MM.1S (cell line): ENCODE measurements at regions not wholly inside any gene's neighbourhood (a gene's known extent, or its start where the extent isn't known, plus 50 kb on each side); places are given as distances from the start of the nearest gene placed in this dataset.

Experiments used
- DNase-seq: peaks from one replicate; pipeline ENCODE4 v3.0.0-alpha.2; 2015
- H2AFZ ChIP-seq: fragments of 300-600 bp; sonication (generic); 2 replicates; pipeline ENCODE4 v1.6.0; 2016; ENCODE audit warnings: antibody characterized with exemption, low read length
- H3F3A ChIP-seq: fragments of 300-600 bp; sonication (generic); 2 replicates; pipeline ENCODE4 v1.6.1; 2016; ENCODE audit warnings: mild to moderate bottlenecking, antibody characterized with exemption, low read length, moderate library complexity, mixed read lengths; ENCODE audit not compliant: insufficient read depth
- H3K27ac ChIP-seq: fragments of 300-600 bp; sonication (generic); 2 replicates; pipeline ENCODE4 v1.5.1; 2016; ENCODE audit warnings: mild to moderate bottlenecking, low read length
- H3K27me3 ChIP-seq: fragments of 300-600 bp; sonication (generic); replicated peaks from 2 replicates; pipeline ENCODE4 v1.6.0; 2016; ENCODE audit warnings: low read length; ENCODE audit not compliant: insufficient read depth
- H3K36me3 ChIP-seq: fragments of 300-600 bp; sonication (generic); replicated peaks from 2 replicates; pipeline ENCODE4 v1.6.1; 2016; ENCODE audit warnings: mild to moderate bottlenecking, low read length, mixed read lengths; ENCODE audit not compliant: insufficient read depth
- H3K4me1 ChIP-seq: fragments of 300-600 bp; sonication (generic); 2 replicates; pipeline ENCODE4 v1.6.1; 2016; ENCODE audit warnings: low read length, mixed read lengths
- H3K4me2 ChIP-seq: fragments of 300-600 bp; sonication (generic); 2 replicates; pipeline ENCODE4 v1.6.0; 2016; ENCODE audit warnings: low read depth, low read length
- H3K4me3 ChIP-seq: fragments of 300-600 bp; sonication (generic); 2 replicates; pipeline ENCODE4 v1.5.1; 2016; ENCODE audit warnings: low read length, mixed read lengths
- H3K79me2 ChIP-seq: fragments of 300-600 bp; sonication (generic); 2 replicates; pipeline ENCODE4 v1.6.1; 2016; ENCODE audit warnings: mixed run types, low read length, mixed read lengths
- H3K9ac ChIP-seq: fragments of 300-600 bp; sonication (generic); 2 replicates; pipeline ENCODE4 v1.6.1; 2016; ENCODE audit warnings: low read length, mixed read lengths
- H3K9me2 ChIP-seq: fragments of 300-600 bp; sonication (generic); replicated peaks from 2 replicates; pipeline ENCODE4 v1.6.1; 2016; ENCODE audit warnings: mild to moderate bottlenecking, low read length, mixed read lengths; ENCODE audit not compliant: insufficient read depth
- H3K9me3 ChIP-seq: fragments of 300-600 bp; sonication (generic); replicated peaks from 2 replicates; pipeline ENCODE4 v1.6.1; 2016; ENCODE audit warnings: mild to moderate bottlenecking, low read length, mixed read lengths; ENCODE audit not compliant: insufficient read depth
- H4K20me1 ChIP-seq: fragments of 300-600 bp; sonication (generic); 2 replicates; pipeline ENCODE4 v1.6.1; 2016; ENCODE audit warnings: mild to moderate bottlenecking, low read length, moderate library complexity, mixed read lengths; ENCODE audit not compliant: insufficient read depth
- EZH2 ChIP-seq: fragments of 300-600 bp; sonication (generic); optimal IDR thresholded peaks from 2 replicates; pipeline ENCODE3; 2017; ENCODE audit warnings: low read depth, mild to moderate bottlenecking, antibody characterized with exemption, low read length, mixed read lengths
- EZH2phosphoT487 ChIP-seq: fragments of 300-600 bp; sonication (generic); IDR thresholded peaks from 2 replicates; pipeline ENCODE4 v1.6.1; 2018; ENCODE audit warnings: antibody characterized with exemption, low read length
- TF ChIP-seq, protein P1 (sequence below): fragments of 300-600 bp; sonication (generic); IDR thresholded peaks from 2 replicates; pipeline ENCODE4 v1.5.1; 2016; ENCODE audit warnings: antibody characterized with exemption, low read length, mixed read lengths

DNA sequence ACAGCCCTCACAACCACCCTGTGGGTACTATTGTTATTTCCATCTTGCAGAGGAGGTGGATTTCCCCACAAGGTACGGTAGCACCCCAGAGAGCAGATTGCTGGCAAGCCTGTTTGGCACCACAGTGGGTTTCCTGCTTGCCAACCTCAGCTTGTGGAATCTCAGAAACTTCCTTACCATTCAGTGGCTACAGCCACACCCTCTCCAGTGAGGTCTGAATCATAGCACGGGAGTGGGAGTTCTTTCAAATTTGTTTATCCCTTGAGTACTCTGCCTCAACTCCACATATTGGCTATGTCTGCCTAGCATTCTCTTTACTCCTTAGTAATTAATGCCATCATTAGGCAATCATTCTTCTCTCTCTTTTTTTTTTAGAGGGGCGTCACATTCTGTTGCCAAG, 162.1 kb downstream of the PTPRU start:
- Histone ChIP-seq H3K4me2 (no peak overlapping the region), H4K20me1 (no peaks in the 10 kb centered on the region), H3F3A (no peaks in the 10 kb centered on the region), H3K9me2 (no peaks in the 10 kb centered on the region), H3K4me1 (no peaks in the 10 kb centered on the region), H2AFZ (no peak overlapping the region), H3K4me3 (no peak overlapping the region), H3K79me2 (no peaks in the 10 kb centered on the region), H3K9ac (no peak overlapping the region), H3K36me3 (no peaks in the 10 kb centered on the region), H3K9me3 (no peaks in the 10 kb centered on the region), H3K27me3 (peaks cover 53% of the 10 kb centered on the region), H3K27ac (no peak overlapping the region)
- no peak for DNase-seq
- TF ChIP-seq, protein P1, sequence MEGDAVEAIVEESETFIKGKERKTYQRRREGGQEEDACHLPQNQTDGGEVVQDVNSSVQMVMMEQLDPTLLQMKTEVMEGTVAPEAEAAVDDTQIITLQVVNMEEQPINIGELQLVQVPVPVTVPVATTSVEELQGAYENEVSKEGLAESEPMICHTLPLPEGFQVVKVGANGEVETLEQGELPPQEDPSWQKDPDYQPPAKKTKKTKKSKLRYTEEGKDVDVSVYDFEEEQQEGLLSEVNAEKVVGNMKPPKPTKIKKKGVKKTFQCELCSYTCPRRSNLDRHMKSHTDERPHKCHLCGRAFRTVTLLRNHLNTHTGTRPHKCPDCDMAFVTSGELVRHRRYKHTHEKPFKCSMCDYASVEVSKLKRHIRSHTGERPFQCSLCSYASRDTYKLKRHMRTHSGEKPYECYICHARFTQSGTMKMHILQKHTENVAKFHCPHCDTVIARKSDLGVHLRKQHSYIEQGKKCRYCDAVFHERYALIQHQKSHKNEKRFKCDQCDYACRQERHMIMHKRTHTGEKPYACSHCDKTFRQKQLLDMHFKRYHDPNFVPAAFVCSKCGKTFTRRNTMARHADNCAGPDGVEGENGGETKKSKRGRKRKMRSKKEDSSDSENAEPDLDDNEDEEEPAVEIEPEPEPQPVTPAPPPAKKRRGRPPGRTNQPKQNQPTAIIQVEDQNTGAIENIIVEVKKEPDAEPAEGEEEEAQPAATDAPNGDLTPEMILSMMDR, result no peak
- TF ChIP-seq EZH2 (no peak), EZH2phosphoT487 (no peak)

DNA sequence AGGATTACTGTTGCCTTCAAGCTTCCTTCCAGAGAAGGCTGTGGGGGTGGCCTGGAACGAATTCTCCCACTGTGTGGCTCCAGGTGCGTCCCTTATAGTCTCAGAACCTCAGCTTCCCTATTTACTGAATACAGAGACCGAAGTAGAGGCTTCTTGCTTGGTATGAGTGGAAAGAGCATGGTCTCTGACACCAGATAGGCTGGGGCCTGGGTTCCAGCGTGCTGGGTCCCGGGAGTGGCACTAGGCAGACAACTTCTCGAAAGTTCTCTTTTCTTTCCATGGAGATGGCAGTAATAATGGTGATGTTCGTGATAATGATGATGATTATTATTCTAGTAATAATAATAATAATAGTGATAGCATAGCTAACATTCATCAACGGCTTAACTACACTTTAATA, 161.7 kb downstream of the PTPRU start:
- no peaks in the 10 kb centered on the region for H3K79me2 ChIP-seq
- no peaks in the 10 kb centered on the region for H3K9me3 ChIP-seq
- H2AFZ ChIP-seq, result no peak overlapping the region
- no peak for DNase-seq
- TF ChIP-seq, protein P1, result no peak
- TF ChIP-seq EZH2phosphoT487, result no peak
- no peak for TF ChIP-seq EZH2
- no peak overlapping the region for H3K4me3 ChIP-seq
- no peaks in the 10 kb centered on the region for H3F3A ChIP-seq
- H3K36me3 ChIP-seq, result no peaks in the 10 kb centered on the region
- H3K27ac ChIP-seq, result no peak overlapping the region
- H4K20me1 ChIP-seq, result no peaks in the 10 kb centered on the region
- H3K9ac ChIP-seq, result no peak overlapping the region
- no peak overlapping the region for H3K4me2 ChIP-seq
- no peaks in the 10 kb centered on the region for H3K4me1 ChIP-seq
- no peaks in the 10 kb centered on the region for H3K9me2 ChIP-seq
- H3K27me3 ChIP-seq, result peaks cover 58% of the 10 kb centered on the region

DNA sequence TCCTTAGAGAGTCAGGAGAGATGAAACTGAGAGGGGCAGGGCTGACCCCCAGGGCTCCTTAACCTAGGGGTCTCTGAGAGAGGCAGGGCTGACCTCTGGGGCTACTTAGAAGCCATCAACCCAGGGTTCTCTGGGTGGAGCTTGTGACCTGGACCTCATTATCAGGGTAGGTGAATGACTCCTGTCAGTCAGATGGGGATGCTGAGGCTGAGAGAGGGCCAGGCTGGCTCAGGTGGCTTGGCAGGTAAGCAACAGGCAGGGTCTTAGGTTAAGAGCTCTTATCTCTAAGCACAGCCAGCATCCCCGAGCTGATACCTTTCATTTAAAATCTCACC, 160.9 kb downstream of the PTPRU start:
- Histone ChIP-seq H3K9me2 (no peaks in the 10 kb centered on the region), H3K27me3 (peaks cover 64% of the 10 kb centered on the region), H4K20me1 (no peaks in the 10 kb centered on the region), H3K36me3 (no peaks in the 10 kb centered on the region), H3K79me2 (no peaks in the 10 kb centered on the region), H3F3A (no peaks in the 10 kb centered on the region), H2AFZ (no peak overlapping the region), H3K9me3 (no peaks in the 10 kb centered on the region), H3K9ac (no peak overlapping the region), H3K4me2 (no peak overlapping the region), H3K4me3 (no peak overlapping the region), H3K27ac (no peak overlapping the region), H3K4me1 (no peaks in the 10 kb centered on the region)
- DNase-seq, result no peak
- TF ChIP-seq EZH2phosphoT487 (no peak), EZH2 (no peak)
- TF ChIP-seq, protein P1, result no peak
